Tibial nerve (tissue), 4 donors: ENCODE measurements at regions not wholly inside any gene's neighbourhood (a gene's known extent, or its start where the extent isn't known, plus 50 kb on each side); places are given as distances from the start of the nearest gene placed in this dataset.

Experiments used
- CTCF ChIP-seq, 5 experiments: fragments of 200-600 bp in 3 of 5; fragments of 450-650 bp in 2 of 5; sonication (generic) in 3 of 5; IDR thresholded peaks; one replicate each; pipeline ENCODE4 v1.5.1; 2016 to 2019; ENCODE audit warnings: antibody characterized with exemption in 5 of 5, mild to moderate bottlenecking in 3 of 5, moderate library complexity in 2 of 5
- EP300 ChIP-seq, 2 donors: sonication (generic); formaldehyde crosslinking; IDR thresholded peaks; one replicate each; pipeline ENCODE4 v1.6.1; 2017; ENCODE audit warnings: antibody characterized with exemption in 2 of 2, mild to moderate bottlenecking in 1 of 2

- TF ChIP-seq CTCF (IDR thresholded peaks at IDR 0.05) (no peak), EP300 (IDR thresholded peaks at IDR 0.05) (no peak)
Measured at GRCh38 chr13:44629465-44630183, 53.5 kb upstream of the TSC22D1 start.
